Kasumi-1 (cell line): ENCODE measurements at regions not wholly inside any gene's neighbourhood (a gene's known extent, or its start where the extent isn't known, plus 50 kb on each side); places are given as distances from the start of the nearest gene placed in this dataset.
"Not testable (repeated sequence)": the region's sequence is repeated elsewhere in the genome, so short reads cannot be mapped to it uniquely, and the experiment has no call there.

Source experiments
- DNase-seq, 2 experiments: peaks; one replicate each; lab custom pipeline; 2025; lab: John Stamatoyannopoulos, UW

DNA sequence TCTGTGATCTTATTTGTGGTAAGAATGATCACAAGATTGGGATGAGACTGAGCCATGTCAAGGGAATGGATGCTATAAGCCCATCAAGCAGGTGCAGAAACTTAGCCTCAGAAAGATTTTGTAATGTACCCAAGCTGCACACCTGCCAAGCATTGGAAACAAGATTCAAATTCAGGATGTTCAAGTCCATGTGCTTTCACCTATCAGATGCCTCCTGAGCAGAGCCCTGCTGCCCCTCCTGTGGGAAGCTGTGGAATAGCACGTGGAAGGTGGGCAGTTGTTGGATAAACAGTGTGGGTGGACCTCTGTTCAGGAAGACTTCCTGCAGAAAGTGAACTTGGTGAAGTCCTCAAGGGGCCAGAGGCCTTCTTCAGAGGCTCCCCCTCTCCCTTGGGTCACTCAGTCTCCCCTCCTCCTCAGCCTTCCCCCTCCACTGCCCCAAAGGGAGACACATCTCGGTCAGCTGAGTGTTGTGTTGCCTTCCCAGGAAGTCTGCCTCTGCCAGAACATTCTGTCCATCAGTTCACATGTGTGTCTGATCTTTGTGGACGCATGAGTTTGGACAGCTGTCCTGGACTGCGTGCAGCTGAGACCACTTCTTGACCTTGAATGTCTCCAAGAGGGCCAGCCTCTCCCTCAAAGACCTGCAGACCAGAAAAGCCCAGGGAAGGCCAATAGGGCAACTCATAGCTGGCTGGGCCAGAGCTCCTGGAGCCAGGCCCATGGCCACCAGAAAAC is 186.1 kb downstream of the INHBB start:
- no peak for DNase-seq

DNA sequence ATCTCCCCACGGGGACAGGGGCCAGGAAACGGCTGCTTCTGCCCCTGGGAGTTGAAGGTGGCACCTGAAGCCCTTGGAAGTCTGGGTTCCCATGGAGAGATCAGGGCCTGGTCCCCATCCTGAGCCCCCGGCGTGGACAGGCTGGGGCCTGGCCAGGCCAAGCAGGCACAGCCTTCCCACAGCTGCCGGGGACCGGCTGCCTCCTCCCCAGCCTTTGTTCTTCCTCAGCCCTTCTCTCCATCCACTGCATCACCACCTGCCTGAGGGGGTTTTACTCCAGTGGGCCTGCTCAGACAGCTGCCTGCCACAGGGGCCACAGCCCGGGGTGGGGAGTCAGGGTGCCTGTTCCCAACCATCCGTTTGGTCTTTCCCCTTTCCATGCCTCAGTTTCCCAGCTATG is 187.7 kb downstream of the INHBB start:
- no peak for DNase-seq

DNA sequence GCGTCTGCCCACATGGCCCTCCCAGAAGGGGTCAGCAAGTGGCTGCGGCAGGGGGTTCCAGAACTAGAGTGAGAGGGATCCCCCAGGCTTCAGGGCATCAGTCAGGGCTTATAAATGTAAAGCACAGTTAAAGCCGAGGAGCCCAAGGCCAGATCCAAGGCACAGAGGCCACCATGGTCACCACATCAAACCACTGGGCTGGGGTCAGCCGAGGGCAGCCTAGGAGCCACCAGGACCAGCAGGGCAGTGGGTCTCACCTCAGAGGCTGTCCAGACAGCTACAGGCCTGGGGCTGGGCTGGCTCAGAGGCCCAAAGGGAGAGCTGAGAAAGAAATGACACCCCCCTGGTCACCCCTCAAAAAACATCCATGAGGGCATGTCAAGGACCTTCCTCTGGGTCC is 188.5 kb downstream of the INHBB start:
- no peak for DNase-seq

DNA sequence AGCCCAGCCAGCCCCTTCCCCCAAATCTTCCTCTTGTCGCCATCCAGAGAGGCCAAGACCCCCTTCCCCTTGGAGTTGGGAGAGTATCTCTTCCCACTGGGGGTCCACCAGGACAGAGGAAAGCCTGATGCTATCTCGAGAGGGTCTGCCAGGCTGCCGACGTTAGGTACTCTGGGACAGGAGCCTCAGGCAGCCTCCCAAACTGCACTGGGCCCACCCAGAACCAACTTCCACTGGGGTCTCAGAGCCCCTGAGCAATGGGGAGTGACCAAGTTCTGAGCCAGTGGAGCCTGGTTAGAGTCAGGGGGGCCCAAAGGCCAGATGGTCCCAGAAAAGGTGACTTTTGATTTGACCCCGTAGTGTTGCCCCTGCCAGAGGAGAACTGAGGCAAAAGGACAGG is 189.1 kb downstream of the INHBB start:
- no peak for DNase-seq

DNA sequence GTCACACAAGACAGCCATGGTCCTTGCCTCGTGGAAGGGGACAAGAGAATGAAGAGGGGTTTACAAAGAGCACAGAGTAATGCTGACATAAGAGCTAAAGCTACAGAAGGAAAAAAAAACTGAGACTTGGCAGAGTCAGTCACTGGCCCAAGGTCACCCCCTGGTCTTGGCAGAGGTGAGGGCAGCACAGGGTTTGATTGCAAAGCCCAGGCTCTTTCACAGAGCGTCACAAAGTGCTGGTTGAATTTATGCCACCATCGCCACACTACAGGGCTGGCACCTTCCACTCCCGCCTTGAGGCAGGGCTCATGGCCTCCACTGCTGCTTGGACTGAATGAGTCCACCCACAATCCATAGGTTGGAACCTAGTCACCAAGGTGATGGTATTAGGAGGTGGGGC is 190.2 kb downstream of the INHBB start:
- DNase-seq = no peak

DNA sequence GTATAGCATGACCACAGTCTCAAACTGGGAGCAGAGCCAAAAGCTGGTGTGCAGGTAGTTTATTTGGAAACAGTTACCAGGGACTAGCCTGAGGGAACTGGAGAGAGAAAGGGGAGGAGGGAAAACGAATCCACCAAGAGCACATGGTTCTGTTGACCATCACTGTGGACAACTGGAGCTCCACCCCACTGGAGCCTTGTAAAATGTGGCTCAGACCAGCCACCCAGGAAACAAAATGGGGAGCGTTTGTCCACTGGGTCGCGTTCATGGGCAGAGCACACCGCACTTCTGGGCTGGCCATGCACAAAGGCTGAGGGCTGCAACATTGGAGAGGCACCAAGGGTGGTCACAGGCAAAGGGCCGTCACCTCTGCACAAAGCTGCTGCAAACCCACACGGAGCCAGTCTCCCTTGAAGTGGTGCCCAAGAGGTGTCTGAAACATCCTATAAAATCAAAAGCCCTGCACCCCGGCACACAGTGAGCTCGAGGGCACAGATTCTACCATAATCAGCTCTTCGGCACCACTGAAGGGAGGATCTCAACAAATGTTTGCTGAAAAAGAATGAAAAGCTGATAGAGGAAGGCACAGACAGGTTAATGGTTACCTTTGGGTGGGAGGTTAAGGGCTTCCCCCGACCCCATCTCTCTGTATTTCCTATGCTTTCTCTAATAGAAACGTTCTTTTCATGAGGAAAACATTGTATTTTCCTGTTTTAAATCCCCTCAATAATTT is 192.9 kb downstream of the INHBB start:
- DNase-seq = no peak

DNA sequence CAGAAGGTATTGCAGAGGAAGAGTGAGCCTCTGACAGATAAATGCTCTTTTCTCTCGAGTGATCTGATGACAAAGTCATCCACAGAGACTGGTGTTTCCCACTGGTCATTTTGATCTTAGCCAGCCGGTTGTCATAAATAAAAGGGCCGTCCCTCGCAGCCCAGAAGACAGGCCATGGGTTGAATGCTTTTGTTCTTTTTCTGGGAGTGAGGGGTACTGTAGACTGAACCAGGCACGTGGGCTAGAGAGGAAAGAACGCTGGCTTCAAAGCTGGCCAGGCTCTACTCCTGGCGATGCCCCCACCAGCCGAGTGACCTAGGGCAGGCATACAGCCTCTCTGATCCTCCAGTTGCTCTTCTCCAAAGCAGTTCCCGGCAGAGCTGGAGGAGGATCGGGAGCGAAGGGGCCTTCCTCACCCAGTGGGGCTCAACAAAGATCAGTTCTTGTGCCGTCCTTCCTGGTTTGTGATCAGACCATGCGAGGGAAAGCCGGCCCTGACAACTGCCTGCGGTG is 193.5 kb downstream of the INHBB start:
- DNase-seq = no peak

DNA sequence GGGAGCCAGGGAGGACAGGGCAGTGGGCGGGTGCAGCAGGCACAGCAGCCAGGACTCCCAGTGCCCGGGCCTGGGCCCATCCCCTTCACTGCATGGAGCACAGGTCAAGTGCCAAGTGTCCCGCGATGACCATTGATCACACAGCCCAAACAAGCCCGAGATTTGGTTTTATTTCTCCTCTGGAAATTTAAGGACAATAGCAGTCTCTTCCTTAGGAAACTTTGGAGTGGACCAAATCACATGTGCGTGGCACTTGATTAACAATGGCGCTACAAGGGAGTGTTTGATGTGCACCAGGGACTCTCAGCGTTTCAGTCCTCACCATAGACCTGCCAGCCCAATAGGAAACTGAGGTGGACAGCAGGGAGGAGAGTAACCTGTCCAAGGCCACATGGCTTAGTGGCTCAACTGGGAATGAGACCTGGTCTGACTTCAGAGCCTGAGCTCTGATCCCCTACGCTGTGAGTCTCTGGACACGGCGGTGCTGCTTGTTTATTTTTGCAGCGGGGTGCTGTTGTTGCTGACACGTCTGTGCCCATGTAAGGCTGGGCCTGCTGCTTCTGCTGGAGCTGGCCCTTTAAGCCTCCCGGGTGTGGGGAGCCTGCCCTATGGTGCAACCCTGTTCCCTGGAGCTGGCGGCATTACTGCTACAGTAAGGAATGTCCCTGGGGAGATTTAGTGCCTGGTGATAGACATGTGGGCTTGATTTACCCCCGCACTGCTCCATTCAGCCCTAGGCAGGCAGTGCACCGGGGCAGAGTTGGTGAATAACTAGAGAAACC is 194.2 kb downstream of the INHBB start:
- DNase-seq = no peak

DNA sequence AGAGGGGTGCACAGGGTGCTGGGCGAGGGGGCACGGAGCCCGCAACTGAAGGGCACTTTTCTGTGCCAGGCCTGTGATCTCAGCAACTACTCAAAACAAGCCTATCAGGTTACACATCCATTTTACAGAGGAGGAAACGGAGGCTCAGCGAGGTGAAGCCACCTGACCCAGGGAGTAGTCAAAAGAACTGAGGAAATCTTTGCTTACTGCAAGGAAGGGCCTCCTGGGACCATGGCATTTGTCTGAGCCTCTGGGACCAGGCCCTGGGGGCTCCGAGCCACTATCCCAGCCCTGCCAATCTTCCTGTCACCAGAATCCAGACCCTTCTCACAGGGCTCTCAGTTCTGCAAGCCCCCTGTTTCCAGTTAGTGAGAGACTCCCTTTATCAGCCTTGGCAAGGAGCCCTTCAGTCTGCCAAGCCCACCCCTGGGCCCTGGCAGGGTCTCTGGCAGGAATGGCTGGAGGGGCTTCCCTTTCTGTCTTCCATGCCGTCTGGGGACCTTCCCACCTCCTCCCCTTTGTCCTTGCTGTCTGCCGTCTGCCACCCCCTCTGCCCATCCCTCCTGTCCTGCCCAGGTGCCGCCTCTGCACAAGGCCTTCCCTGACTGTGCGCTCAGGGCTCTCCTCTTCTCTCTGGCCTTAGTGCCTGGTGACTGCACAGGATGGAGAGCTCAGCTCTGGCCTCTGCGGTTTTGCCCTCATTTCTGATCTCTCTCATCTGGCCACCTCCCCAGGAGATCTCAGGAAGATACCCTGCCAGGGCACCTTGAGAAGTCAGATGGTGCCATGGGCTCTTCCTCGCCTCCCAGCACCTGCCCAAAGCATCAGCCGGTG is 194.7 kb upstream of the GLI2 start:
- DNase-seq = no peak

DNA sequence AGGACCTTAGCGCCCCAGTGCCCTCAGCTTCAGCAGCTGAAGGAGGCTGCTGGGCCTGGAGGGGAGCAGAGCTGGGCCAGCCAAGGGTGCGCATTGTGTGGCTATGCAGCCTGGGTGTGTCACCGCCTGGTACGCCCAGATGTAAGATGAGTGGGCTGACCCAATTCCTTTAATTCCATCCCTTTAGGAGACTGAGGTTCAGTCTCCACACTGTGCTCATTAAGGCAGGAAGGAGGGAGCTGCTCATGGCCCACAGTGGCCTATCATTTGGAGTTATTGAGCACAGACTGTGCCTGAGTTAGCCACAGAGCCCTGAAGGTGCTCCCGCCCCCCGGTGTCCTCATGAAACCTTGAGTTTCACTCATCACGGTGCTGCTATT is 194.1 kb upstream of the GLI2 start:
- no peak for DNase-seq

DNA sequence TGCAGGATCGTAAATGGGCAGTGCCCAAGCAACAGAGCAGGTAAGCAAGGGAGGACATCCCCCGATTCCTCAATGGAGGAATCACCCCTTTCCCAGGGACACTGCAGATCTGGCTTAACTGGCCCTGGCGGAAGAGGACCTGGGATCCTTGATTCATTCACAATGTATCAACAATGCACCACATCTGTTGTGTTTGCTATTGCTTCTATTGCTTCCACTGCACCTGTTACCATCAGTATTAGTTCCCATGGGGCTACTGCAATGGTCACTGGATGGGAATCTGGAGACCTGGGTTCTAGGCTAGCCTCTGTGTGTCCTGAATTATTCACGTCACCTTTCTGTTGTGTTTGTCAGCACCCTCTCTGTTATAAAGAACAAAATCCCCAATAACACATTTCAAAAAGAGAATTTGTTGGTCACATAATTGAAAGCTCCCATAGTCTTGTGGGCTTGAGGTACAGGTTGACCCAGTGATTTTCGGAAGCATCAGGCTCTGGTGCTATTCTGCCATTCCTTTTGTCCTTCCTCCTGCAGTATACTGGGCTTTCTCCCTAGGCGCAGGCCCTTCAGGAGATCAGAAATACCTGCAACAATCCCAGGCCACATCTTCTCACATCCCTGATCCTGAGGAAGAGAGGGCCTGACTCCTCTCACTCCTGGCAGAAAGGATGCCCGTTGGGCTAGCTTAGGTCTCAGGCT is 193.5 kb upstream of the GLI2 start:
- no peak for DNase-seq

DNA sequence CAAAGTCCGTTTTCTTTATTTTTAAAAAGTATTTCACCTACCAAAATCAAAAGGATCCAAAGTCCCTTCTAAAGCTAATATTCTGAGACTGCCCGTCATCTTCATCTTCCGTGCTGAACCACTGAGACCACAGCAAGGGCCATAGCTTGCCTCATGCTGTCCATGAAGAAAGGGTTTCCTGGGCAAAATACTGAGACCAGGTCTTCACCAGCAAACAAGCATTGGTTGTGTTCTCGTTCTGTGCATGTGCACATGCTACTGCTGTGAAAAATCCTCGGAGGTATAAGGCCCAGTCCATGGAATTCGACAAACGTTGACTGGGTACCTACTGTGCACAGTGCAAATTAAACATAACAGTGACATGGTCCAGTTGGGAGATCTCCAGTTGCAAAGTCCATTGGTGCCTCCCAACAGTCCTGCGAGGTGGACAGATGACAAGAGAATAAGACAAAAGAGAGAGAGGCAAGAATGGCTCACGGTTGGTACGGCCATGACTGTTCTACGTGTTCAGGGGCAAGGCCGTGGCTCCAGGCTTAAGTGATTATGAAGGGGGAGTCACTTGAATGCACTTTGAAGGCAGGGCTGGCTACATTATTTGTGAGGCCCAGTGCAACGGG is 192.6 kb upstream of the GLI2 start:
- no peak for DNase-seq

DNA sequence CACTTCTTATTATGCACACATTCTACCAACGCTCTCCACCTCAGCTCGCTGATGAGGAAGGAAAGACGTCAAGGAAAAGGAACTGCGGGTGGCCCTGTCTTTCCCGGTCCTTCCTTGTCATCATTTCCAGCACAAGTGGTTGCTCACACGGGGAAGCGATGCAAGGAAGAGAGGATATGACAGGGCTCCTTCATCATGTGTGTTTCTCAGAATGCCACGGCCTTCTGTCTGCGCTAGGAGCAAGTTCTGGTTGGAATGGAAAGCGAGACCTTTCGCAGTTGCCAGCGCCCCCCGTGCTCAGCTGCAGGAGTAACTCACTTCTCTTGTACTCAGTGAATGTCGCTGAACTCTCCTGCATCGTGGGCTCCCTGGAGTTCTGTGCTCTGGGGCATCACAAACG is 191.8 kb upstream of the GLI2 start:
- no peak for DNase-seq

DNA sequence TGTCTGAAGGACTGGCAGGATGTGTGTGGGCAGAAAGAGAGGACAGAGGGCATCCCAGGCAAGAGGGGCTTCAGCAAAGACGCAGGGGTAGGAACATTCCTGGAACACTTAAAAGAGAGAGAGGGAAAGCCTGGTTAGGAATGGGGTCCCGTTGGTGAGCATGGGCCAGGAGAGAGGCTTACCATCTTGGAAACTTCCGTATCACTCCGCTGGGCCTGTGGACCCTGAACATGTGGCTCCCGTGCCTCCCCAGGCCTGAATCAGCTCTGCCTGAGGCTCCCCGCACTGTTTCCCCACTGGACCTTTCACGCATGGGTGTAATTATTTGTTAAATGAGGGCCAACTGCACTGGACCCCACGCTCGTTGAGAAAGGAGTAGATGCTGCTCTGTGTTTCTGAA is 191.1 kb upstream of the GLI2 start:
- no peak for DNase-seq

DNA sequence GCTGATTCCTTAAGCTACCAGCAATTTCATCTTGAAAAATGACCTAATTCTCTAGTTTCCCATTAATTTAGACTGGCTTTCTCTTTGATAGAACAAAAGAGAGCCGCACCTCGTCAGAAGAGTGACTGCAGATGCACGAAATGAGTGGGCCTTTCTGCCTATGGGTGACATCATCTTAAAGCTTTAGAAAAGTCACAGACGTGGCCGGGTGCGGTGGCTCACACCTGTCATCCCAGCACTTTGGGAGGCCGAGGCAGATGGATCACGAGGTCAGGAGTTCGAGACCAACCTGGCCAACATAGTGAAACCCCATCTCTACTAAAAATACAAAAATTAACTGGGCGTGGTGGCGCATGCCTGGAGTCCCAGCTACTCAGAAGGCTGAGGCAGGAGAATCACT is 190.7 kb upstream of the GLI2 start:
- not testable (repeated sequence) for DNase-seq

DNA sequence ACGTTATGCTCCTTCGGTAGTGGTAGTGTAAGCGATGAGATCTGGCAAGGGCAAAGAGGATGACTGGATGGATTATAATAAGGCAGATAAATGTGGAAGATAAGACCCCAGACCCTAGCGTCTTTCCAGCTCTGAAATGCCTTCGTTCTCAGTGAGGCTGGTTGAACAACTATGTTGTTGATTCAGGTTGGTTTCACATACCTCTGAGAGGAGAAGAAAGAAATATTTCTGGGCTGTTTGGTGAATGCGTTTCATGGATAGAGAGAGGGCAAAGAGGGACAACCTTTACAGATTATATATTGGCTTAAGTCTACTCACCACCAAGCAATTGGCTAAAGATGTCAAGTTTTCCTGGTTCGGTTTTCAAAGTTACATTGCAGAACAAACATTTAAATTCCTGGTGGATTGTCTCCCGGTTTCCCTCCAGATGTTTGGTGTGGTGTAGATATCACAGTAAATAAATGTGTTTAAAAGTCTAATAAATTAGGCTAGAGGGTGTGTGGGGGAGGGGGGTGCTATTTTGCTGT is 190.1 kb upstream of the GLI2 start:
- no peak for DNase-seq

DNA sequence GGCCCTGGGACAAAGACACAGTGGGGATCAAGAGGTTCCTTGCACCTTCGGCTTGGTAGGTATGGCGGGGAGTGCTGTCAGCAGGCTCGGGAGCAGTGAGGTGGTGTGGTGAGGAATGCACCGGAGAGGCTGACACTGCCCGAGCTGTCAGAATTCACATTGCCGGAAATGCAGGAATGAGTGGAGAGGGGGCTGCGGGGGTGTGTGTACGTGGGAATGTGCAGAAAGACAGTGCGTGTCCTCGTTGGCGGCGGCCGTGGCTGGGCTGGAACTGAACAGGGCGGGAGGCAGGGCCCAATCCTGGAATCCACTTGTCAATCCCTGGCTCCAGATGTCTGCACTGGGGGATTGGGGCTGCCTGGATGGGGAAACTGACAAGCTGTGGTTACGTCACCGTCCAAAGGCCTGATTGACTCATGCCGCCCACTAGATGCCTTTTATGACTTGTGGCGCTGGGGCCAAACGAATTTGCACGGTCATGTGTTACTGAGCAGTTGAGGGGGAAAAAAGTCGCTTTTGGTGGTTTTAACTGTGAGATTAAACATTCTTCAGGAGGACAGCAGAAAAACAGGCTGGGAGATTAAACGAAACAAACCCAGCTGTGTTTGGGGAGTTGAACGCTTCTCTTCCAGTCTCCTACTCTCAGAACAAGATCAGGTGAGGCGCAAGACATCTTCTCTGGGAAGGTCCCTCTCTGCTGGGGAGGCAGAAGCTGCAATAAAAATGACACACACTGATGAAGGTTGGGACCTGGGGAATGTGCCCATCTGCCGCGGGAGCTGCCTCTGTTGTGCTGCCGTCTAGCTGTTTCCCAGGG is 189.4 kb upstream of the GLI2 start:
- DNase-seq = no peak

DNA sequence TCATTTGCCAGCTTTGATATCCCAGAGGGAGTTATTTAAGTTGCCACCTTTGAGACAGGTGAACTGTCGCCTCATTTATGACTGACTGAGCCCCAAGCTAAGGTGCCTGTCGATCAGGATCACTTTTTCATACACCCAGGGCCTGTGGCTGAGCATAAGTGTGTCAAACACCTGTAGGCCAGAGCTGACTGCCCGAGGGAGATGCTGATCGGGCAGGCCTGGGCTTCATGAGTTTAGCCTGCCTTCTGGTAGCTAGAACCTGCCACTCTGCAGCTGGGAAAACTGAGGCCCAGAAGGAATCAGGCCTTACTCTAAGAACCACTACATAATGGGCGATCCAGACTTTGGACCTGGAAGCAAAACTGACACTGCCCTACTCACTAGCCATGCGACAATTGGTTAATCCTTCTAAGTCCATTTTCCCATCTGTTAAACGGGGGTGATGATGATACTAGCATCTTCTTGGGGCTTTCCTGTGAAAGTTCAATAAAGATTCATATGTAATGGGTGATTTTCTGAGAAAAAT is 188.7 kb upstream of the GLI2 start:
- DNase-seq = no peak

DNA sequence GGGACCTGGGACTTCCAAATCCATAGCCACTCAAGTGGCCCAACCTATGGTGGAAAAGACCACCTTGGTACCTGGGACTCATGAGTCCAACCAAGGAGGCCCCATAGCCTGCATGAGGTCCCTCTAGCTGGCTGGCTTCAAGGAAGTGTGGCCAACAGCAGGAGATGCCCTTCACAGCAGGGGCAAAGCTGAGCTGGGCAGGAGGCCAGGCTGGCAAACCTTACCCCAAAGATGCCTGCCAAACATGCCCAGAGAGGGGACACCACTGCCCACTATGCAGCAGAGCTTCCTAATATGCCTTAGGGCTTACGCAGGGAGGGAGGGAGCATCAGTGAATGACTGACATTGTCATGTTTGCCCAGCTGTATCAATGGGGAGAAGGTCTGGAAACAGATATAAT is 188.0 kb upstream of the GLI2 start:
- DNase-seq = no peak
